ENCODE measurements at regions not wholly inside any gene's neighbourhood (a gene's known extent, or its start where the extent isn't known, plus 50 kb on each side); places are given as distances from the start of the nearest gene placed in this dataset.
"Not testable (repeated sequence)": the region's sequence is repeated elsewhere in the genome, so short reads cannot be mapped to it uniquely, and the experiment has no call there.

DNA sequence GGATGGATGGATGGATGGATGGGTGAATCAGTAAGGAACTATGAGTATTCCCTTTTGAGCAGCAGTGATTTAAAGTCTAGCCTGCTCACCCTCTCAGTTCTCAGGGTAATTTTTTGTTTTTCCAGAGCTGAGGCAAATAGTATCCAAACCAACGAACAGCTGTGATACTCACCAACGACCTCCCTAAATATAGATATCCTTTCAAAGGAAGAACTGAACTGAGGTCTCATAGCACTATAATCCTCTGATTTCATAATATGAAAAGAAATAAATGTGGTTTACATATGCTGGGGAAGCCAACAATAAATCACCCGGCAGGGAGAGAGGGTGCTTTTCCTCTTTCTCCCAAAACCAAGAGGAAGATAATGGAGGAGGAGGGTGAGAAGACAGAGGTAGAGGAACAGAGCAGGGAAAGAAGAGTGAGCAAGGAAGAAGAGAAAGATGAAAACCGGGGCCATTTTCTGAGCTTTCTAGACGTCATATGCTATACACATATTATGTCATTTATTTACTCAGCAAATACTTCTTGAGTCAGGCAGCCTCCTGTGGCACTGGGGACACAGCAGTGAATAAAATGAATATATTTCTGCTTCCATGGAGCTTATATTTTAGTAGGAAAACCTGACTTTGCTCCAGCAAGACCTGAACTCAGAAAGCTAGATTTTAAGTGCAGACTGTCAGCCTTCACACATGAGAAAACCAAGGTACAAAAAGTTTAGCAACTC is 710.7 kb upstream of the TBX3 start:
- no peak for DNase-seq (ENCODE audit: low spot score)

DNA sequence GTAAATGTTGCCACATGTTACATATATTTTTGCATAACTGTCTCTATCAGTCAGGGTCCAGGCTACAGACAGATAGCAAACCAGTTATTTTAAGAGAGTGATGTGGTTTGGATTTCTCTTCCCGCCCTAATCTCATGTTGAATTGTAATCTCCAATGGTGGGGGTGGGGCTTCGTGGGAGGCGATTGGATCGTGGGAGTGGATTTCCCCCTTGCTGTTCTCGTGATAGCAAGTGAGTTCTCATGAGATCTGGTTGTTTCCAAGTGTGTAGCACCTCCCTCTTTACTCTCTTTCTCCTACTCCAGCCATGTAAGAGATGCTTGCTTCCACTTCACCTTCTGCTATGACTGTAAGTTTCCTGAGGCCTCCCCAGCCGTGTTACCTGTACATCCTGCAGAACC is 704.2 kb upstream of the TBX3 start:
- no peak for DNase-seq (ENCODE audit: low spot score)

DNA sequence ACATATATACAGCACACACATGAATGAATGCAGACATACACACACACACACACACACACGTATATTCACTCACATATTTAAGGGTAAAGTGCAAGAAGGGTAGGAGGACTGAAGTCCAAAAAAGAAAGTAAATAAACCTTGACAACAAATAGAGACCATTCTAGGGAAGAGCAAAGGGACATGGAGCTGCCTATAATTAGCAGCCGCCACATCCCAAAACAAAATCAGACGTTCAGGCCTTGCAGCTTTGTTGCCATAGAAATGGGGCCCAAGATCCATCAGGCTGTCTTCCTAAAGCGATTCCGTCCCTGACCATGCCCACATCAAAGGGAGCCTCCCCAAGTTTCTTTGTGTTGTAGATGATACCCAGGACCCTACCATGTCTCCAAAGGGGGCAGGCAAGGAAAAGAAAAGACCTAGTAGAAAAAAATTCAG is 703.5 kb upstream of the TBX3 start:
- no peak for DNase-seq (ENCODE audit: low spot score)

DNA sequence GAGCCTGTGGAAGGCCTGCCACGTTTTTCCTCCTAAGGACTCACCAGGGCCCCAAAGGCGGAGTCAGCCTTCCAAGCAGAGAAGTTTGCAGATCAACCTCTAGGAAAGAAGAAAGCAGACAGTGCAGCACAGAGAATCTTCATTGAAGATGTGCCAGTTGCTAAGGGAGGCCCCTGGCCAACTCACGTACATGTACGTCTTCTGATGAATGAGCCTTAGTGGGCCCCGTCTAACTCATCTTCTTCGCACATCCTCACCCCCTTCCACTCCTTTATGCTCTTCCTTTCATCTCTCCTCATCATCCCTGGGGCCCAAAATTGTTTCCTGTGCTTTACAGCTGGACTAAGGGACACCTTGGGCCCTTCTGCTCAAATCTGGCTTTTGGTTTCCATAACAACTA is 703.0 kb upstream of the TBX3 start:
- no peak for DNase-seq (ENCODE audit: low spot score)

DNA sequence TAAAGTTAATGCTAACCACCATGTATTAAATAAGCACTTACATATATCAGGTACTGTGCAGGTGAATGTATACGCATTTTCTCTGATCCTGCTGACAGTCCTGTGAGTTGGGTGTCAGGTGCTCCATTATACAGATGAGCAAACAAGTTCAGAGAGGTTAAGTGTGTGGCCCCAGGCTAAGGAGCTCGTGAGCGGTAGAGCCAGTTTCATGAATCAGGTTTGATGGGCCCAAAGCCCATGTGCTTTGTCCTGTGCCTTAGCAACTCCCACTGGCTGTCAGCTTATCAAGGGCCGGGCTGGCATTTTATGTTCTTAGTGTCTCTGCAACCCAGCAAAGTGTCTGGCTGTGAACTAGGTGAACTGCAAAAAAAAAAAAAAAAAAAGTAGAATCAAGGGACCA is 701.2 kb upstream of the TBX3 start:
- DNase-seq (ENCODE audit: low spot score) = no peak

DNA sequence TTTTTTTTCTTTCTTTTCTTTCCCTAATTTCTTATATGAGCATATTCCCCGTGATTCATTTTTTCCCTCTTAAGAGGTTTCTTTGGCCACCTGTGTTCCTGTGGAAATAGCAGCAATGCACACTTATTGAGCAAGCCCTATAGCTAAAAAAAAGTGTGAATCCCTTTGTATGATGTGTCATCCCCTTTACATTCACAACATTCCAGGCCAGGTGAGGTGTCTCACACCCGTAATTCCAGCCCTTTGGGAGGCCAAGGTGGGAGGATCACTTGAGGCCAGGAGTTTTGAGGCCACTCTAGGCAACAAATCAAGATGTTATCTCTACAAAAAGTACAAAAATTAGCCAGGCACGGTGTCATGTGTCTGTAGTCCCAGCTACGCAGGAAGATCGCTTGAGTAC is 700.4 kb upstream of the TBX3 start:
- DNase-seq (ENCODE audit: low spot score) = no peak

DNA sequence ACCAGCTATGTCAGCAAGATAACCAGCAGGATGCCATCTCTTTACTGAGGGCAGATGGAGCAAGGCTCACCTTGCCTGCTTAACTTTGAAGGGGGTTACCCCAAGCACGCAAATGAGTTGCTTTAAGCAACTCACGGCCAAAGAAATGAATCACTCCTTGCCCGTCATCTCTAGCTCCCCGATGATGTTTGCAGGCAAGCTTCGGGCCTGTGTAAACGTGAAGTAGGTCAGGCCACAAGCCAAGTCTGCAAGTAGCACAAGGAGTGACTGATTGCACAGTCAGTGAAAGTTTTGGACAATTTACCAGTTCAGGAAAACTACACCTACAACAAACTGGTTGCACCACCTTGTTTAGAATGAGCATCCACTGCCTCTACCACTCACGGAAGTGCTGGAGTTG is 699.7 kb upstream of the TBX3 start:
- DNase-seq (ENCODE audit: low spot score) = no peak

DNA sequence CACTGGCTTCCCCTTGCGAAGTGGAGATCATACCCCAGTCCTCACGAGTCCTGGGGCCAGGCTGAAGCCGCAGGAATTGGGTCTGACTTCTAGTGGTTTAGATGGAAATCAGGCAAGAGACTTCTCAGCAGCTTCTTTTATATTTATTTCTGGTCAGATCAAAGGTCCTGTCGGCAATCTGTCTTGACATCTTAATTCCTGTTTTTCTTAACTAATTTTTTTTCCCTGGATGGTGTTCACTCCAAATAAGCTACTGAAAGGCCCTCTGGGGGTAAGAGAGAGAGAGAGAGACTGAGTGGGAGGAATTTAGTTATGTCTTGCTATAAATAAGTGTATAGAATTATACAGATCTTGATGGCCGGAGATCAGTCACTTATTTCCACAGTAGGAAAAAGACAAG is 698.7 kb upstream of the TBX3 start:
- DNase-seq (ENCODE audit: low spot score) = no peak

DNA sequence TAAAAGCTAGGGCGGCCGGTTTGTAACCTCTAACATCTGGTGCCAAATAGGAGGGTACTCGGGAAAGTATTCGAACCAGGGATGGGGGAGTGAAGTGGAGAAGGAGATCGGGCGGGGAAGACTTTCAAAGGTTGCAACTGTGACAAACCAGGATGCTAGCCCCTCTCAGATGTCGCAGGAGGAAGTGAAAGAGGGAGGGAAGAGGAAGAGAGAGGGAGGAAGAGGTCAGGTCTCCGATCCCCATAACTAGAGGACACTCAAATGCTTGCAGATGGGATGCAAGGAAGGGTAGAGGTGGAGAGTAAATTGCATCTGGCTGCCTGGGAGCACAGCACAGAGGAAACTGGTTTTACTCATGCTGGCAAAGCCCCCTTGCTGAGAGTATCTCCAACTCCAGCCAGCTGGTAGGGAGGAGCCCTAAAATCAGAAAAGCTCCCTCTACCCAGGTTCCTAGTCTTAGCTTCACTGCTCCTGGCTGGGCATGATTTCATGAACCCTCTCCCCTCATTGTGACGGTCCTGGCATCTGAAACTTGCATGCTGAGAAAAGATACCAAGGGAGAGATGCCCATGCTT is 696.7 kb upstream of the TBX3 start:
- no peak for DNase-seq (ENCODE audit: low spot score)

DNA sequence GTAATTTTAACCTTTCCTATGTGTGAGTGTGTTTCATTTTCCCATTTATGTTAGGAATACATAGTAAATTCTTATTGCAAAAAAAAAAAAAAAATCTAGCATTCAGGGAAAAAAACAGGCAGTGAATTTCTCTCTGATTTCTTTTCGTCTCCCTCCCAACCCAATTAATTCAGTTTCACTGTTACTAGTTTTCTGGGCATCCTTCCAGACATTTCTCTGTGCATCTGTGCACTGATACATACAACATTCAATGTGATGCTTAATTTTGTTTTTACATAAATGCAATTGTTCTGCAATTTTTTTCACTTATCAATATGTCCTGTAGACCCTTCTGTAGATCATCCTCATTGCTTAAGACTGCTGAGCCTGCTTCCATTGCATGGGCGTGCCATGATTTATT is 694.3 kb upstream of the TBX3 start:
- no peak for DNase-seq (ENCODE audit: low spot score)

DNA sequence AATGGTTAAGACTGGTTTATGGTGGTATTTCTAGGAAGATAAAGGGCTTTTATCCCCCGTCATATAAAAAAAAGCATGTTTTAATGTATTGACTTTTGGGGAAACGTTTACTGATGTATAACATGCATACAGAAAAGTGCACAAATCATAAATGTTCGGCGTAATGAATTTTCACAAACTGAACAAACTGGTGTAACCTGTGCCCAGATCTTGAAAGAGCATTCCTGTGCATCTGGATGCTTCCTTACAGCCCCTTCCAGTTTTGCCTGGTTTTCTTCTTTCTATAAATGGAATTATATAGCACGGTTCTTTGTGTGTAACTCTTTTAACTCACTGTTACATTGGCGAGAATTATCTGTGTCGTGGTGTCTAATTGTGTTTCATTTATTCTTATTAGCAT is 693.8 kb upstream of the TBX3 start:
- no peak for DNase-seq (ENCODE audit: low spot score)

DNA sequence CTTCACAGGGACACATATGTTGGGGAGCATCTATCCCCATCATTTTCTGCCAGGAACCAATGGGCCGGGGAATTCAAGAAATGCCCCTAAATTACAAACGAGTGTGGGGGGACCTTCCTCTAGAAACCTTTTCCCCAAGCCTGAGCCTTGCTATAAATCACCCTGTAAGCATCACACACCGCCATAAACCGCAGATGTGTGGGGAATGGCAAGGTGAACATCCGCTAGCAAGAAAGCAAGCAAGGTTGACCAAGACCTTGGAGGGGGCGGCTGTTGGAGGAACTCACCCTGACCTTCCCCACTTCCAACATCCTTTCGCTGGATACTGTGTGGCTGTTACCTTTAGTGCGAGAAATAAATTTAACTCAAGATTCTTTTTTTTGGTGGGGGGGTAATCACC is 693.3 kb upstream of the TBX3 start:
- no peak for DNase-seq (ENCODE audit: low spot score)

DNA sequence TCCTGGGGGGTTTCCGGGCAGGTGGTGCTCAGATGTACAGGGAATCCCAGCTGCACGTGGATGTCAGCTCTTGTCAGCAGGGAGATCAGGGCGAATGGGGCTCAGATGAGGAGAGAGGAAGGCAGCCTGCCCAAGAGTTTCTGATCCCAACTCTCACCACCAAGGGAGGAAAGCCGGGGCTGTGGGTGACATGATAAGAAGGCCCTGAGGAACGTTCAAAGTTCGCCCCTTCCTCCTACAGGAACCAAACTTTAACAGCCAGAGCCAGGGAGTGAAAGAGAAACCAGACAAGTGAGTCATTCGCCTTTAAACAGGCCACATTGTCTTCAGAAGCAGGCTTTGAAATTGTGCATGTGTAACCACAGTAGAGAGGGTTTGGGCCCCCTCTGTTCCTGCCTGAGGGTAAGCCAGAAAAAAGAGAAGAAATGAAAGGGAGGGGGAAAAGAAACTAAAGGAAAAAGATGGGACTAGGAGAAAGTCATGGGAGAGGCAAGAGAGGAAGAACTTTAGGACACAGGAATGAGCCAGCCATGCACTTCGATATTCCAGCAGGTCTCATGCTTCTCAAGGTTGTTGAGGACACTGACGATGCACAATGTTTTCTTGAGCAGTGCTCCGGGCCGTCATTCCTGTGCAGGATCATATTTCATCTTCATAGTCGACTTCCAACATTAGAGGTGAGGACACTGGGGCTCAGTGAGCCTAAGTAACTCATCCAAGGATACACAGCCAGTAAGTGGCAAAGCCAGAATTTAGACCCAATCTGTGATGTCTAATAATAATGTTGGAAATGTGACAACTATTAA is 691.4 kb upstream of the TBX3 start:
- DNase-seq (ENCODE audit: low spot score) = no peak

DNA sequence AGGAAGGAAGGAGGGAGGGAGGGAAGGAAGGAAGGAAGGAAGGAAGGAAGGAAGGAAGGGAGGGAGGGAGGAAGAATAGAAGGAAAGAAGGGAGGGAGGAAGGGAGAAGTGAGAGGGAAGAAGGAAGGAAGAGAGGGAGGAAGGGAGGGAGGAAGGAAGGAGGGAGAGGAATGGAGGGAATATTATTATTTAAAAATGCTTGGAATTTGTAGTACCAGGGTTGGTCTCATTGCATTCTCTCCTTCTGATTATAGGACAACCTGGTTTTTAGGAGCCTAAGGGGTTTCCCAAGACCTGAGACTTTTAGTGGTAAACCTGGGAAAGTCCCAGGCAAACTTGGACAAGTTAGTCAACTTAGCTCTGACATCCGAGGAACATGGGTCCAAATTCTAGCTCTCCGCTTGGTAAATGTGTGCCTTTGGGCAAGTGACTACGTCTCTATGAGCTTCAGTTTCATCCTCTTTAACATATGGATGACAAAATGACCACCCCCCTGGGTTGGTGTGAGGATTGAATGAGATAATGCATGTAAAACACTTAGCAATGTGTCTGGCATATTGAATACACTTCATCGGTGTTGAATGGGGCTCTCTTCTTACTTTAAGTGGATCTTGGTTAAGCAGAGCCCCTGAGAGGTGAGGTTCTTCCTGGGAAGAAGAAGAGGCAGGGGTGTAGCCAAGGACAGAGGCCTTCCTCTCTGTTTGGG is 690.7 kb upstream of the TBX3 start:
- no peak for DNase-seq (ENCODE audit: low spot score)

DNA sequence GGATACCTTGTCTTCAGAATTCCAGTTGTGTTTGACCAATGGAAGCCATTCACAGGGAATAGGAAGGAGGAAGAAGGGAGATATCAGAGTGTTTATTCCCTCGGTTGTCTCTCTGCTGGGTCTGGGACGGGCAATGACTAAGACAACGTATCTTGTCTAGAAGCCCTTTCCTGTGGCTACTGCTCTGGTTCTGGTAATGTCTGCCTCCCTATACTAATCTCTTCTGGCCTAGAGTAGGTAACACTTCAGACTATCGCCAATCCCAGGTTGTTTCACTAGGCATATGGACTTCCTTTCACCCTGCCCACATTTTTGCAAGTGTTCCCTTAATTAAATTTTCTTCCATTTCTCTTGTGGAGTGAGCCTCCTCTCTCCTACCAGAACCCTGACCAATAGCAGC is 687.7 kb upstream of the TBX3 start:
- no peak for DNase-seq (ENCODE audit: low spot score)

DNA sequence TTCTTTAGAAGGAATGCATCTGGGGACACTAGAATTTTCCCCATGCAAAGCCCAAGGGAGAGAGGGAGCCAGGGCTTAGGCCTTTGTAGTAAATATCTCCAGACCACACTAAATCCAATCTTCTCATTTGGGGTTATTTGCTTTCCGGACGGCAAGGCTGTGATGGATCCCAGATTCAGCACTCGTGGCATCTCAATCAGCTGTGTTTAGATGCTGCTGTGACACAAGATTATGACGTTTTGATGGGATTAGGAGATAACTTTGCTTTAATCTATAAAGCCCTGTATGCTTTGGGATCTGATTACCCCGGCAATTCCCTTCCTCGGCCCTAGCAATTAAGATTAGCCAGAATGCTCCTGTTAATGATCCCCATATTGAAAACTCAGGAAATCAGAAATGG is 686.7 kb upstream of the TBX3 start:
- no peak for DNase-seq (ENCODE audit: low spot score)

DNA sequence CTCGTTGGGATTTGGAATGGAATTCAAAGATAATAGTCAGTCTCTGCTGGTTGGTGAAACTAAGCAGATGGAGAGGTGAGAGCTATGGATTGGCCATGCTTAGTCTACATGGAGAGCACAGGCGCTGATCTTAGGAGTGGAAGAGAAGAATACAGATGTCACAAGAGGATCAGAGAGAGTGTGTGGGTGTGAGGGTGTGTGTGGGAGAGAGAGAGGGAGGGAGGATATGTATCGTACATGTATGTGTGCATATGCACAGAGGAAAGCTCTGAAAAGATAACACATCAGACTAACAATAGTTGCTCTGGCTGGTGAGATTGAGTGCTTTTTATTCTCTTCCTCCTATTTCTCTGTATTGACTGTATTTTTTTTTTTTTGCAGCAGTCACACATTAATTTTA is 686.2 kb upstream of the TBX3 start:
- no peak for DNase-seq (ENCODE audit: low spot score)

DNA sequence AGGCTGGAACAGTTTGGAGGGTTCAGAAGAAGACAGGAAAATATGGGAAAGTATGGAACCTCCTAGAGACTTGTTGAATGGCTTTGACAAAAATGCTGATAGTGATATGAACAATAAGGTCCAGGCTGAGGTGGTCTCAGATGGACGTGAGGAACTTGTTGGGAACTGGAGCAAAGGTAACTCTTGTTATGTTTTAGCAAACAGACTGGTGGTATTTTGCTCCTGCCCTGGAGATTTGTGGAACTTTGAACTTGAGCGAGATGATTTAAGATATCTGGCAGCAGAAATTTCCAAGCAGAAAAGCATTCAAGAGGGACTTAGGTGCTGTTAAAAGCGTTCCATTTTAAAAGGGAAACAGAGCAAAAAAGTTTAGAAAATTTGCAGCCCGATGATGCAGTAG is 682.3 kb upstream of the TBX3 start:
- not testable (repeated sequence) for DNase-seq (ENCODE audit: low spot score)

DNA sequence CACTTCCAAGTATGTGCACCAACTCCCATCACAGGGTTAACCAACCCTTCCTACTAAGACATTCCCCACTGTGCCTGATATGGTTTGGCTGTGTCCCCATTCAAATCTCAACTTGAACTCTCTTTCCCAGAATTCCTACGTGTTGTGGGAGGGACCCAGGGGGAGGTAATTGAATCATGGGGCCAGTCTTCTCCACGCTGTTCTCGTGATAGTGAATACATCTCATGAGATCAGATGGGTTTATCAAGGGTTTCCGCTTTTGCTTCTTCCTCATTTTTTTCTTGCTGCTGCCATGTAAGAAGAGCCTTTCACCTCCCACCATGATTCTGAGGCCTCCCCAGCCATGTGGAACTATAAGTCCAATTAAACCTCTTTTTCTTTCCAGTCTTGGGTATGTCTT is 681.8 kb upstream of the TBX3 start:
- DNase-seq (ENCODE audit: low spot score) = not testable (repeated sequence)

DNA sequence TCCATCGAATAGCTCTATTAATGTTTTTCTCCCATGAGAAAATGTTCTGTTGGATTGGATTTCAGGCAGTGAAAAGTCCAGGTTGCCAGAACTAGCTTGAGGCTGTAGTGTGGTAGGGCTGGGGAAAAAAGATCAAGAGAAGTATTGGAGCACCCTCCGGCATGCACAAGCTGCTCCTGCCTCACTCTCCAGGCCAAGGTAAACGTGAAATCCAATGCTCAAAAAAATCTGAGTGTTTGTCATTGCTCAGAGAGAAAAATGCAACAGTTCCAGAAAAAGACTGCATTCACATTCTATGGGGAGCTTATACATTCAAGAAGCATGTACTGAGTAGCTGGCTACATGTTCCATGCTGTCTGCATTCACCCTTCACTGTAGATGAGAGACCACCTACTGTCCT is 680.9 kb upstream of the TBX3 start:
- DNase-seq (ENCODE audit: low spot score) = no peak

DNA sequence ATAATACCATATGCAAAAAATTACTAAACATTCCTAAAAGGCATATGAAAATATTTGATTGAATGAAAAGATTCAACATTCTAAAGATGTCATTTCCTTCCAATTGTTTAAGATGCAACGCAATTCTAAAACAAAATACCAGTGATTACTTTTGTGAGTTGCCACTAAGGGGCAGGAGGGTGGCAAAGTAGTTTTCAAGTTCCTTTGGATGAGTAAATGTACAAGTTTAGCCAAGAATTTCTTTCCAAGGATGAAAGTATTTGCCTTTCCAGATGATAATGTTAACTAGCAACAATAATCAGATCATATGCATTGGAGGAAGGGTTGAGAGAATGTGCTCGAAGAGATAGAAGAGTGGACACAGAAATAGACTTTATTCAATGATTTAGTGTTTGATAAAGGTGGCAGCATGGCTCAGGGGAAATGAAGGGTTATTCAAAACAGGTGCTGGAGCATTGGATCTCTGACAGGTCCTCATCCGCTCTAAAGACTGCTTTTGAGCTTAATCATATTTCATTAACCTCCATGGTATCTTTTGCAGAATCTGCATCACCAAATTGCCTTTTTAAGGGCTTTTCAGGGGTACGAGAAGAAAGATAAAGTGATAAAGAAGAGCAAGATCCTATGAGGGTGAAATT is 678.5 kb upstream of the TBX3 start:
- no peak for DNase-seq (ENCODE audit: low spot score)

DNA sequence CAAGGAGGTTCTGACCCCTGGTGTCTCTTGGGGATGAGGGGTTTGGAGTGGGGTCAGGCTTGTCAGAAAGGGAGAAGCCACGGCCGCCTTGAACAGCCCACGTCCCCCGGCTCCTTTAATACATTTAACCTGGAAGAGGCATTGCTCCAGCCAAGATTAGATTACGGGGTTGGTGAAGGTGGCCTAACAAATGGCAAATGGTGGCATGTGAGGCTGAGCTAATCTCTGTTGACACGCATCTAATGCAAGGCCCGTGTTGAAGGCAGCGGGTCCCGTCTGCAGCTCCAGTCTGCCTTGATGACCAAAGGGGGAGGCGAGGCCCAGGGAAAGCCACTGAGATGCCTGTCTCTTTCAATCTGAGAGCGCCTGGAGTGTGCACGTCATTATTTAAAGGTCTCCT is 673.7 kb upstream of the TBX3 start:
- no peak for DNase-seq (ENCODE audit: low spot score)

Data from iPS-NIHi11 (cell line).